GM23338 (cell line): ENCODE measurements at regions not wholly inside any gene's neighbourhood (a gene's known extent, or its start where the extent isn't known, plus 50 kb on each side); places are given as distances from the start of the nearest gene placed in this dataset.

Experiments used
- ATAC-seq: fragments of 200-7000 bp; cut with Tn5 transposase; 3 replicates; pipeline ENCODE4 v1.9.1; 2020
- DNase-seq: peaks from one replicate; pipeline ENCODE4 v3.0.0-alpha.2; 2015; ENCODE audit warnings: low spot score
- H2AFZ ChIP-seq: fragments of 200-600 bp; sonication (generic); 2 replicates; pipeline ENCODE4 v1.8.0; 2016; ENCODE audit warnings: antibody characterized with exemption, mild to moderate bottlenecking, moderate library complexity
- H3F3A ChIP-seq: fragments of 200-600 bp; sonication (generic); replicated peaks from 2 replicates; pipeline ENCODE4 v1.8.0; 2017; ENCODE audit warnings: antibody characterized with exemption, mixed run types, low read depth
- H3K27ac ChIP-seq: fragments of 200-600 bp; sonication (generic); 2 replicates; pipeline ENCODE4 v1.6.1; 2016; ENCODE audit warnings: low read depth
- H3K27me3 ChIP-seq: fragments of 200-600 bp; sonication (generic); 2 replicates; pipeline ENCODE4 v1.8.0; 2016; ENCODE audit warnings: mild to moderate bottlenecking, mixed run types, moderate library complexity; ENCODE audit not compliant: insufficient read depth
- H3K36me3 ChIP-seq: fragments of 200-600 bp; sonication (generic); 2 replicates; pipeline ENCODE4 v1.8.0; 2016; ENCODE audit warnings: mild to moderate bottlenecking; ENCODE audit not compliant: insufficient read depth
- H3K4me1 ChIP-seq: fragments of 200-600 bp; sonication (generic); 2 replicates; pipeline ENCODE4 v1.8.0; 2016; ENCODE audit warnings: mild to moderate bottlenecking, moderate library complexity; ENCODE audit not compliant: insufficient read depth
- H3K4me2 ChIP-seq: fragments of 200-600 bp; sonication (generic); 2 replicates; pipeline ENCODE4 v1.7.1; 2017; ENCODE audit warnings: mixed run types
- H3K4me3 ChIP-seq: fragments of 200-600 bp; sonication (generic); 2 replicates; pipeline ENCODE4 v1.6.1; 2016; ENCODE audit warnings: mixed run types
- H3K79me2 ChIP-seq: fragments of 200-600 bp; sonication (generic); replicated peaks from 2 replicates; pipeline ENCODE4 v1.8.0; 2017; ENCODE audit warnings: mild to moderate bottlenecking; ENCODE audit not compliant: insufficient read depth
- H3K9me2 ChIP-seq: fragments of 200-600 bp; sonication (generic); 2 replicates; pipeline ENCODE4 v1.8.0; 2017; ENCODE audit not compliant: insufficient read depth
- H4K20me1 ChIP-seq: fragments of 200-600 bp; sonication (generic); replicated peaks from 2 replicates; pipeline ENCODE4 v1.8.0; 2017; ENCODE audit warnings: mild to moderate bottlenecking; ENCODE audit not compliant: insufficient read depth
- H3K27ac Mint-ChIP-seq: 2 replicates; pipeline ENCODE4 v1.8.0; 2020; ENCODE audit warnings: inconsistent platforms, mild to moderate bottlenecking, moderate library complexity, mixed read lengths
- H3K27me3 Mint-ChIP-seq: 3 replicates; pipeline ENCODE4 v1.8.0; 2022; ENCODE audit warnings: low read depth, mild to moderate bottlenecking, moderate library complexity, mixed read lengths, inconsistent platforms; ENCODE audit not compliant: insufficient read depth, poor library complexity
- H3K36me3 Mint-ChIP-seq: 3 replicates; pipeline ENCODE4 v1.8.0; 2021; ENCODE audit warnings: low read depth, mild to moderate bottlenecking, inconsistent platforms, moderate library complexity, mixed read lengths
- H3K4me1 Mint-ChIP-seq: 3 replicates; pipeline ENCODE4 v1.8.0; 2020; ENCODE audit warnings: mild to moderate bottlenecking, inconsistent platforms, mixed read lengths
- H3K4me3 Mint-ChIP-seq: 3 replicates; pipeline ENCODE4 v1.8.0; 2021; ENCODE audit warnings: moderate library complexity, mild to moderate bottlenecking, inconsistent platforms, mixed read lengths
- H3K9me3 Mint-ChIP-seq: 3 replicates; pipeline ENCODE4 v1.8.0; 2020; ENCODE audit warnings: moderate library complexity, mild to moderate bottlenecking, inconsistent platforms, mixed read lengths
- CREB1 ChIP-seq: fragments of 250-450 bp; sonication (Bioruptor Pico); IDR thresholded peaks from 2 replicates; pipeline ENCODE4 v1.5.0; 2020; ENCODE audit warnings: low read depth, mild to moderate bottlenecking, moderate library complexity
- CTCF ChIP-seq, 2 experiments: fragments of 200-600 bp in 1 of 2; sonication (generic) in 1 of 2; conservative IDR thresholded peaks; 2 replicates each; pipeline versions ENCODE4 v1.5.1 to v1.6.1; 2016 to 2017; ENCODE audit warnings: antibody characterized with exemption in 2 of 2, low read depth in 2 of 2, mild to moderate bottlenecking in 2 of 2, moderate library complexity in 1 of 2
- ETS1 ChIP-seq: IDR thresholded peaks from 2 replicates; pipeline ENCODE4 v1.6.1; 2016; ENCODE audit warnings: antibody characterized with exemption
- EZH2 ChIP-seq: fragments of 200-600 bp; sonication (generic); IDR thresholded peaks from one replicate; pipeline ENCODE4 v1.8.0; 2017; ENCODE audit warnings: antibody characterized with exemption, mild to moderate bottlenecking, low read depth; ENCODE audit not compliant: unreplicated experiment
- EZH2phosphoT487 ChIP-seq: fragments of 200-600 bp; sonication (generic); IDR thresholded peaks from one replicate; pipeline ENCODE4 v1.8.1; 2018; ENCODE audit warnings: antibody characterized with exemption; ENCODE audit not compliant: unreplicated experiment
- JUNB ChIP-seq: IDR thresholded peaks from one replicate; pipeline ENCODE4 v1.6.1; 2016; ENCODE audit warnings: antibody characterized with exemption; ENCODE audit not compliant: unreplicated experiment
- NANOG ChIP-seq: IDR thresholded peaks from 2 replicates; pipeline ENCODE4 v1.6.1; 2016; ENCODE audit warnings: antibody characterized with exemption, borderline replicate concordance
- POLR2AphosphoS5 ChIP-seq: IDR thresholded peaks from 2 replicates; pipeline ENCODE4 v1.6.1; 2016; ENCODE audit warnings: antibody characterized with exemption, low read depth
- REST ChIP-seq: IDR thresholded peaks from one replicate; pipeline ENCODE4 v1.6.1; 2018; ENCODE audit warnings: antibody characterized with exemption; ENCODE audit not compliant: unreplicated experiment
- STAT1 ChIP-seq: IDR thresholded peaks from one replicate; pipeline ENCODE4 v1.6.1; 2016; ENCODE audit warnings: antibody characterized with exemption; ENCODE audit not compliant: unreplicated experiment
- ZNF114 ChIP-seq: fragments of 250-450 bp; sonication (Bioruptor Pico); IDR thresholded peaks from 2 replicates; pipeline ENCODE4 v1.5.0; 2020; ENCODE audit warnings: mild to moderate bottlenecking, moderate library complexity
- ZNF331 ChIP-seq: fragments of 250-450 bp; sonication (Bioruptor Pico); IDR thresholded peaks from 2 replicates; pipeline ENCODE4 v1.5.0; 2020; ENCODE audit warnings: low read depth, mild to moderate bottlenecking, moderate library complexity
- ZNF462 ChIP-seq: fragments of 250-450 bp; sonication (Bioruptor Pico); IDR thresholded peaks from 2 replicates; pipeline ENCODE4 v1.5.0; 2020; ENCODE audit warnings: mild to moderate bottlenecking, moderate library complexity

- Mint-ChIP-seq H3K9me3 (no peaks in the 10 kb centered on the region), H3K4me1 (peaks cover 28% of the 10 kb centered on the region), H3K36me3 (no peaks in the 10 kb centered on the region), H3K27me3 (peaks cover 2% of the 10 kb centered on the region), H3K4me3 (no peak overlapping the region), H3K27ac (no peak overlapping the region)
- peaks cover 29% of the 10 kb centered on the region for H3K4me1 ChIP-seq
- H3K9me2 ChIP-seq: no peaks in the 10 kb centered on the region; the same call in 1 of the 2 replicates
- H3K36me3 ChIP-seq: no peaks in the 10 kb centered on the region
- no peak overlapping the region for H3K4me3 ChIP-seq
- DNase-seq: no peak
- H3K4me2 ChIP-seq: no peak overlapping the region
- no peaks in the 10 kb centered on the region for H3F3A ChIP-seq
- H2AFZ ChIP-seq: no peak overlapping the region
- no peak overlapping the region for H3K27ac ChIP-seq
- ATAC-seq: no peak
- H3K27me3 ChIP-seq: peaks cover 4% of the 10 kb centered on the region; the same call in 1 of the 2 replicates
- TF ChIP-seq NANOG (no peak), STAT1 (no peak), ZNF114 (CRISPR knock-in tag) (no peak), REST (no peak), POLR2AphosphoS5 (no peak), CTCF (conservative IDR thresholded peaks at IDR 0.05; ENCODE audit: low read depth in 2 of 2) (no peak), ZNF462 (no peak), JUNB (no peak), ETS1 (no peak), EZH2 (no peak), CREB1 (CRISPR knock-in tag) (no peak), ZNF331 (CRISPR knock-in tag) (no peak), EZH2phosphoT487 (no peak)
- no peaks in the 10 kb centered on the region for H3K79me2 ChIP-seq
- no peaks in the 10 kb centered on the region for H4K20me1 ChIP-seq
These were observed 68.4 kb upstream of the TNFSF4 start for GRCh38 chr1:173275496-173275895.
